ENCODE measurements at regions not wholly inside any gene's neighbourhood (a gene's known extent, or its start where the extent isn't known, plus 50 kb on each side); places are given as distances from the start of the nearest gene placed in this dataset.
"Not testable (repeated sequence)": the region's sequence is repeated elsewhere in the genome, so short reads cannot be mapped to it uniquely, and the experiment has no call there.

- no peak for DNase-seq
These were observed 576.5 kb upstream of the SLITRK5 start for GRCh38 chr13:87094646-87095045.

- no peak for DNase-seq
These were observed 570.7 kb upstream of the SLITRK5 start for GRCh38 chr13:87100431-87100830.

DNA sequence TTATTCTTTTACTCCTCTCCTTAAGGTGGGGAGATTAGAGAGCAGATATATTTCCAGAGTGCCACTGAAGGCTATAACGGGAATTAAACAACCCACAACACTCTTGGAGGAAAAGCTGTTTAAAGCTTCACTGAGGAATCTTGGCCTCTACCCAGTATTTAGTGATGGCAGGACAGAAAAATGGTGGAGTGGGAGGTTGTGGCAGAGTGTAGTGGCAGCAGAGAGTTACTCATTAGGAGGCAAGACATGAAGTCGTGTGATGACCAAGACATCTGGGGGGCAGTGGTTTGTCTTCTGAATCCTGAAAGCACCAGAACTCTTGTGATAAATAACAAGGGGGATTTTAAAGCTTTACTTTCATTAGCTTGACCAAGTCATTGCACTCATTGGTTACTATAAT, 563.5 kb upstream of the SLITRK5 start:
- DNase-seq = no peak

GRCh38 chr13:87120476-87120875, 550.7 kb upstream of the SLITRK5 start:
- no peak for DNase-seq

DNA sequence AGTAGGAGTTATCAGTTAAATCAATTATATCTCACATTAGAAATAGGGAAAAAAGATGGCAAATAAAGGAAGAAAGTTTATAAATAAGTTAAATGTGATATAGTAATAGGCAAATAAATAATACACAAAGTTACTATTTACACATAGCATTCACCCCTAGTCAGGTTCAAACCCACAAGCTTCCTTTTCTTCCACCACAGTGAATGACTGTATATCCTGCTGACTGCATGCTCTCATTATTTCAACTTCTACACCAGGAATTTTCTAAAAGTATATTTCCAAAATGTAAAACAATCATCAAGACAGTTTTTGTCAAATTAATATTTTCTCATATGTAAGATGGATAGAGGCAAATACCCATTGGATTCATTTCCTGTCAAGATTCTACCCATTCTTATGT, 548.6 kb upstream of the SLITRK5 start:
- DNase-seq = no peak

GRCh38 chr13:87123987-87124784, 547.0 kb upstream of the SLITRK5 start:
- no peak for DNase-seq

GRCh38 chr13:87124785-87125074, 546.4 kb upstream of the SLITRK5 start:
- no peak for DNase-seq

DNA sequence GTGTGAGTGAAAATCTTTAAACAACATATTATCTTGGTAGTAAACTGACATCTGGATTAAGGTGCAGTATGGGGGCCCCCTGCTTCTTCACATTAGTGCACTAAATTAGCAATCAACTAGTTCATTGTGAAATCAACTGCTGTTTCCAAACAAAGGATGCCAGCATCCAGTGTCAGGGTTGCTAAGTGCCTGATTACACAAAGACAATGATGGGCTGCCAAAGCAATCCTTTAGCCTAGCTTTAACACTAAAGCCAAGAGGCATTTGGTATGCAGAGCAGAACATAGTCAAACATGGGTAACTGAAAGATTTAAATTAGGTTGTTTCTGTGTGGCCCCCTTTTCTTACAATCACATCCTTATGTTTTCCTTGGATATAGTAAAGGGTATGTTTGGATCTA, 543.1 kb upstream of the SLITRK5 start:
- DNase-seq = no peak

- DNase-seq = no peak
These were observed 542.7 kb upstream of the SLITRK5 start for GRCh38 chr13:87128491-87128890.

- DNase-seq = no peak
These were observed 541.4 kb upstream of the SLITRK5 start for GRCh38 chr13:87129602-87130300.

- DNase-seq = no peak
These were observed 540.7 kb upstream of the SLITRK5 start for GRCh38 chr13:87130423-87130822.

GRCh38 chr13:87131611-87132010, 539.6 kb upstream of the SLITRK5 start:
- no peak for DNase-seq

DNA sequence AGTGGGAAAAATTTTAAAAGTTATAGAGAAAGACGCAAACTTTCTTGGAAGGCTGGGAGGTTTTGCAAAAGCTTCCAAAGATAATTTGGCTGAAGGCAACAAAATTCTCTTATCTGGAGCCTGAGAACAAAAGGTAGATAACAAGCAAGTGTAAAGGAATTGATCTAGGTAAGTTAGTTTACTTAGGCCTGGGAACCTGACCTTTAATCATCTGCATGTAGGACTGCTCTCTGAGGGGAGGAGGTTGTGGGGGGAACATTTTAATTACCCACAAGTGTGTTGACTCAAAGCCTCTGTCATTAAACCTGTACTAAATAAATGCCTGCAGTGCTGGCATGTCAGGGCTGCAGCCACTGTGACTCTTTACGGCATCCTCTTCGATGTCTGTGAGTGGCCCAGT, 532.3 kb upstream of the SLITRK5 start:
- no peak for DNase-seq

DNA sequence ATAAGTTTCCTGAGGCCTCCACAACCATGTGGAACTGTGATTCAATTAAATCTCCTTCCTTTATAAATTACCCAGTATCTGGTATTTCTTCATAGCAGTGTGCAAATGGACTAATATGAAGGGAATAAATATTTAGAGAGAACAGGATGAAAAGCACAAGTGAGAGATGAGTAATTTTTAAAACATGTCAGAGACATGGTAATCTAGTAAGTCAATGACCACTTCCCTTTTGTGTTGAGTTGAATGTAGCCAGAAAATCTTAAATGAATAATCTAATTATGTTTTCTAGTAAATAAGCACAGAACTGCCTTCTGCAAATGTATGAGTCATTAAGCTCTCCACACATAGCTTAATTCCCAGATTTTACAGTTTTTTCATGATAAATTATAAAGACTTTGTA, 524.1 kb upstream of the SLITRK5 start:
- DNase-seq = no peak

DNA sequence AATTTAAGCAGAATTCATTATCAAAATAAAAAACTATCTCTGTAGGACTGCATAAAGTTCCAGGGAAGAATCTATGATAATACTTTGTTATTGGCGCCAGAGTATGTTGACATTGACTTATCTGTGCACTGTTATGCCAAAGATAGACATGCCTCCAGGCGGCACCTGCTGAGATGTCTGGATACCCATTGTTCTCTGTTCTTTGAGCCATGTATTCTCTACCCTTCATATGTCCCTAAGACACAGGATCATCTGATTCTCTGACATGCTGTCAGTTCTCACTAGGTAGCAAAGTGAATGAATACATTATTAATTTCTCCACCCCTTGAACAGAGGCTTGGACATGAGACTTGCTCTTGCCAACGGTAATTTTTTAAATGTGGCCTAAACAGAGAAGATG, 517.8 kb upstream of the SLITRK5 start:
- no peak for DNase-seq

DNA sequence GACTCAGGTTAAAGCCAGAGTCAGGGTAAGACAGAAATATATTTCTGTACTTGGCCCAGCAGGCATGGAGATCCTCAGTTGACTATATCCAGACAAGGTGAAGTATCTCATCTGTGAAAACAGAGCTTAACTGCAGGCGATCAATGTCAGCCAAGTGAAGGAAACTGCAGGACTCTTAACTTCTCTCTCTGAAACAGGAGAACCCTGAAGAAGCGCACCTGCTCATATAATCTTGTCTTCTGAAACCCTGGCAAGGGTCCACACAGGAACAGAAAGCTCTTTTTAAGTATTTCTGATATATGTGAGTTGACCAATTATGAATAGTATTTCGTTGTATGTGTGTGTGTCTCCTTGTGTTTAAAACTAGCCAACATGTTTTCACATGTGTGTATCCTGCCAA, 504.8 kb upstream of the SLITRK5 start:
- DNase-seq = no peak

DNA sequence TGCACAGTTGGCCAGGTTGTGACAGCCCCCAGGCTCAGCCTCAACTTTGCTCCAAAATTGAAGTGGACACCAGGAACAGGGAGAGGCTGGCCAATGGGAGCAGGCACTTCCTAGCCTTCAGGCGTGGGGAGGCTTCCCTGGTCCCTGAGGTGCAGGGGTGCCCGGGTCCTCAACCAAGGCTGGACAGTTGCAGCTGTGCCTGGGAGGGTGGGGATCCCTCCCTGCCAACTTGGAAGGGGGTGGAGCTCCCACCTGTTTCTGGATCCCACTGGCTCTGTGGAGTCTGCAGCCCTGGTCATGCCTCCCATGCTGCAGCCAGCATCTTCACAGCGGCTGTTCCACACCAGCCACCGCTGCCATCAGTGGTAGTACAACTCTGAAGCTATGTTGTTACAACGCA, 502.8 kb upstream of the SLITRK5 start:
- DNase-seq = no peak

GRCh38 chr13:87169337-87169736, 501.8 kb upstream of the SLITRK5 start:
- DNase-seq = no peak

DNA sequence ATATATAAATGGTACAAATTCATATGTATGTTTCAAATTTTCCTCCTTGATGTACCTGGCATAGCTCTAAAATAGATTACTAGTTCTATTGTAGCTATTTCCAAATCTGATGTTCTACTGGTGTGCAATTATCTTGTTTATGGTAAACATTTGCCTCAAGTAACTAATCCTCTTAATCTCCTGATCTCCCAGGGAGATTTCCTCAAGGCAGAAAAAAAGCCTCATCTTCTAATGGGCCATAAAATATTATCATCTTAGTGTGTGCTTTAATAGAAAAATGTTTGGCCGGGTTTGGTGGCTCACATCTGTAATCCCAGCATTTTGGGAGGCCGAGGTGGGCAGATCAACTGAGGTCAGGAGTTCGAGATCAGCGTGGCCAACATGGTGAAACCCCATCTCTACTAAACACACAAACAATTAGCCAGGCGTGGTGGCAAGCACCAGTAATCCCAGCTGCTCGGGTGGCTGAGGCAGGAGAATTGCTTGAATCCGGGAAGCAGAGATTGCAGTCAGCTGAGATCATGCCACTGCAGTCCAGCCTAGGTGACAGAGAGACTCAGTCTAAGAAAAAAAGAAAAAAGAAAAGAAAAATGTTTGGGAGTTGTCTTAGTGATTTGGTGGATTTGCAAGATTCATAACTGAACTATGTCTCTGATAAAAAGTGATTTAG, 498.9 kb upstream of the SLITRK5 start:
- no peak for DNase-seq

DNA sequence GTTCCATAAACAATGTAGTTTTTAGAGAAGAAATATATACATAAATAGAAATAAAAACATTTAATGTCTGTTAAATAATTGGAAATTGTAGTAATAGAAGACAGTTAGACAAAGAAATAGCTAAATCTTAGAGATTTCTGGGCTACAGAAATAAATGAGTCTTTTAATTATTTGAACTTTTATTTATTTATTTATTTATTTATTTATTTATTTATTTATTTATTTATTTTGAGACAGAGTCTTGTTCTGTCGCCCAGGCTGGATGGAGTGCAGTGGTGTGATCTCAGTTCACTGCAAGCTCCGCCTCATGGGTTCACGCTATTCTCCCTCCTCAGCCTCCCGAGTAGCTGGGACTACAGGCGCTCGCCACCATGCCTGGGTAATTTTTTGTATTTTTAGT, 486.0 kb upstream of the SLITRK5 start:
- not testable (repeated sequence) for DNase-seq

- not testable (repeated sequence) for DNase-seq
These were observed 484.5 kb upstream of the SLITRK5 start for GRCh38 chr13:87186647-87187046.

DNA sequence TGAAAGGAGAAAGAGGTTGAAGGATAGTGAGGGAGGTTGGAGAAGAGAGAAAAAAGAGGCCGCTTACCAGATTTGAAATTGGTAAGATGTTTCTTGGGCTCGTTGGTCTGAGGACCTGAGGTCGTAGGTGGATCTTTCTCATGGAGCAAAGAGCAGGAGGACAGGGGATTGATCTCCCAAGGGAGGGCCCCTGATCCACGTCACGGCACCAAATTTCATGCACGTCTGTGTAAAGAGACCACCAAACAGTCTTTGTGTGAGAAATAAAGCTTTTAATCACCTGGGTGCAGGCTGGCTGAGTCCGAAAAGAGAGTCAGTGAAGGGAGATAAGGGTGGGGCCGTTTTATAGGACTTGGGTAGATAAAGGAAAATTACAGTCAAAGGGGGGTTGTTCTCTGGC, 479.7 kb upstream of the SLITRK5 start:
- not testable (repeated sequence) for DNase-seq

- DNase-seq = no peak
These were observed 472.8 kb upstream of the SLITRK5 start for GRCh38 chr13:87198371-87198770.

DNA sequence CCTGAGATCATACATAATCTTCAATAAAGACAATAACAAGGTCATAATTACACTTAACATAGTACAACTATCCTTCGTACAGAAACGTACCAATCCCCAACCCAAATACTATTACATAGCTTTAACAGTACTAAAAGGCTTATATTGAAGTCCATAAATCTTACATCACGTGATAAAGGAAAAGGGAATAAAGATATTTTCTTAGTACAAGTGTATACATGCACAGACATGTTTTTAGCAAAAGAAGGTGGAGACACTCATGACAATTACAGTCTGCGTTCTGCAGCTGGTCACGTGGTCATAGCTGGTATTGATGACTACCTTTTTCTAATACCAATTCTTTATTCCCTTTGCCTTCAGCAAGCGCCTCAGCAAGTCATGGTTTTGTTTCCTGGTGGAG, 464.5 kb upstream of the SLITRK5 start:
- DNase-seq = no peak

Data from occipital lobe (tissue), 1 donor.